ENCODE measurements at regions not wholly inside any gene's neighbourhood (a gene's known extent, or its start where the extent isn't known, plus 50 kb on each side); places are given as distances from the start of the nearest gene placed in this dataset.
"Not testable (repeated sequence)": the region's sequence is repeated elsewhere in the genome, so short reads cannot be mapped to it uniquely, and the experiment has no call there.

- no peak for DNase-seq
Observed at GRCh38 chr16:13829697-13830299, 90.2 kb upstream of the ERCC4 start.

- no peak for DNase-seq
Observed at GRCh38 chr16:13833515-13833914, 86.4 kb upstream of the ERCC4 start.

GRCh38 chr16:13835387-13835786, 84.6 kb upstream of the ERCC4 start:
- no peak for DNase-seq

- no peak for DNase-seq
Observed at GRCh38 chr16:13835935-13836730, 83.8 kb upstream of the ERCC4 start.

- no peak for DNase-seq
Observed at GRCh38 chr16:13838401-13839190, 81.4 kb upstream of the ERCC4 start.

- no peak for DNase-seq
Observed at GRCh38 chr16:13839577-13839976, 80.4 kb upstream of the ERCC4 start.

GRCh38 chr16:13845232-13845631, 74.7 kb upstream of the ERCC4 start:
- no peak for DNase-seq

GRCh38 chr16:13848795-13849194, 71.2 kb upstream of the ERCC4 start:
- DNase-seq: no peak

- DNase-seq: not testable (repeated sequence)
Observed at GRCh38 chr16:13850173-13850572, 69.8 kb upstream of the ERCC4 start.

- DNase-seq: no peak
Observed at GRCh38 chr16:13852827-13853226, 67.1 kb upstream of the ERCC4 start.

GRCh38 chr16:13856398-13856797, 63.6 kb upstream of the ERCC4 start:
- no peak for DNase-seq

- DNase-seq: no peak
Observed at GRCh38 chr16:13856811-13857511, 63.0 kb upstream of the ERCC4 start.

- DNase-seq: no peak
Observed at GRCh38 chr16:13858873-13859580, 60.9 kb upstream of the ERCC4 start.

GRCh38 chr16:13863075-13863765, 56.7 kb upstream of the ERCC4 start:
- DNase-seq: no peak

GRCh38 chr16:13864689-13865088, 55.3 kb upstream of the ERCC4 start:
- no peak for DNase-seq

- no peak for DNase-seq
Observed at GRCh38 chr16:13866073-13866472, 53.9 kb upstream of the ERCC4 start.

Data from right forelimb (tissue), 1 donor.